Tibial nerve (tissue), 4 donors: ENCODE measurements at regions not wholly inside any gene's neighbourhood (a gene's known extent, or its start where the extent isn't known, plus 50 kb on each side); places are given as distances from the start of the nearest gene placed in this dataset.

Source experiments
- DNase-seq, 2 donors: peaks; one replicate each; pipeline ENCODE4 v3.0.0-alpha.2; 2019; ENCODE audit warnings: low spot score in 2 of 2
- H3K27ac ChIP-seq, 4 donors: fragments of 200-600 bp; sonication (generic) in 3 of 4; one replicate each; pipeline ENCODE4 v1.5.1; 2017 to 2019; ENCODE audit warnings: mild to moderate bottlenecking in 1 of 4
- H3K27me3 ChIP-seq, 2 donors: fragments of 200-600 bp; sonication (generic) in 1 of 2; one replicate each; pipeline versions ENCODE4 v1.5.1 to v1.6.0; 2017 to 2019
- H3K36me3 ChIP-seq, 3 donors: fragments of 200-600 bp; sonication (generic); one replicate each; pipeline ENCODE4 v1.5.1; 2018 to 2019
- H3K4me1 ChIP-seq, 4 donors: fragments of 200-600 bp; sonication (generic) in 3 of 4; one replicate each; pipeline ENCODE4 v1.5.1; 2017 to 2019
- H3K4me3 ChIP-seq, 4 donors: fragments of 200-600 bp; sonication (generic) in 3 of 4; one replicate each; pipeline ENCODE4 v1.5.1; 2017 to 2019; ENCODE audit warnings: mild to moderate bottlenecking in 1 of 4, moderate library complexity in 1 of 4
- H3K9me3 ChIP-seq, 4 donors: fragments of 200-600 bp; sonication (generic) in 3 of 4; one replicate each; pipeline ENCODE4 v1.5.1; 2017 to 2019
- EP300 ChIP-seq, 2 donors: sonication (generic); formaldehyde crosslinking; IDR thresholded peaks; one replicate each; pipeline ENCODE4 v1.6.1; 2017; ENCODE audit warnings: antibody characterized with exemption in 2 of 2, mild to moderate bottlenecking in 1 of 2
- POLR2A ChIP-seq, 2 donors: fragments of 450-650 bp; IDR thresholded peaks; one replicate each; pipeline ENCODE4 v1.6.1; 2017; ENCODE audit warnings: antibody characterized with exemption in 2 of 2, mild to moderate bottlenecking in 2 of 2, moderate library complexity in 2 of 2
- WGBS, 2 donors: methylation state at CpG; one replicate each; pipeline ENCODE4 v1.1.5; 2018; 5-methylcytosine and 5-hydroxymethylcytosine counted together
- TF ChIP-seq, protein P1 (sequence below), 5 experiments: fragments of 200-600 bp in 3 of 5; fragments of 450-650 bp in 2 of 5; sonication (generic) in 3 of 5; IDR thresholded peaks; one replicate each; pipeline ENCODE4 v1.5.1; 2016 to 2019; ENCODE audit warnings: antibody characterized with exemption in 5 of 5, mild to moderate bottlenecking in 3 of 5, moderate library complexity in 2 of 5

DNA sequence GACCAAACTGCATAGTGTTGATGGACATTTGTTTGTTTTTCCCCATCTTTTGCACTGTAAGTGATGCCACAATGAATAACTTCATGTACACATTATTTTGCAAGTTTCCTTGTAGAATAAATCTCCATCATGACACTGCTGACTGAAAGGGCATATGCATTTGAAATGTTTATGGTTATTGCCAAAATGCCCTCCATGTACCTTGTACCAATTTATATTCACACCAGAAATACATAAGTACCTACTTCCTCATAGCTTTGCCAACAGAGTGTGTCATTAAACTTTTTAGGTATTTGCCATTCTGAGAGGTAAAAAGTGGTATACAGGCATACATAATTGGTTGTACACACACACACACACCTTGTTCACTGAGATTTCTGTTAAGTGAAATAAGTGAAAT is 361.0 kb upstream of the PCSK5 start:
- H3K9me3 ChIP-seq: no peaks in the 10 kb centered on the region
- no peaks in the 10 kb centered on the region for H3K27me3 ChIP-seq
- no peak overlapping the region for H3K27ac ChIP-seq
- no peaks in the 10 kb centered on the region for H3K36me3 ChIP-seq
- no peak for DNase-seq
- no peak overlapping the region for H3K4me3 ChIP-seq
- peaks cover 0 to 20% (median 2%) of the 10 kb centered on the region in 4 donors for H3K4me1 ChIP-seq
- no peak for TF ChIP-seq EP300 (IDR thresholded peaks at IDR 0.05)
- TF ChIP-seq, protein P1, sequence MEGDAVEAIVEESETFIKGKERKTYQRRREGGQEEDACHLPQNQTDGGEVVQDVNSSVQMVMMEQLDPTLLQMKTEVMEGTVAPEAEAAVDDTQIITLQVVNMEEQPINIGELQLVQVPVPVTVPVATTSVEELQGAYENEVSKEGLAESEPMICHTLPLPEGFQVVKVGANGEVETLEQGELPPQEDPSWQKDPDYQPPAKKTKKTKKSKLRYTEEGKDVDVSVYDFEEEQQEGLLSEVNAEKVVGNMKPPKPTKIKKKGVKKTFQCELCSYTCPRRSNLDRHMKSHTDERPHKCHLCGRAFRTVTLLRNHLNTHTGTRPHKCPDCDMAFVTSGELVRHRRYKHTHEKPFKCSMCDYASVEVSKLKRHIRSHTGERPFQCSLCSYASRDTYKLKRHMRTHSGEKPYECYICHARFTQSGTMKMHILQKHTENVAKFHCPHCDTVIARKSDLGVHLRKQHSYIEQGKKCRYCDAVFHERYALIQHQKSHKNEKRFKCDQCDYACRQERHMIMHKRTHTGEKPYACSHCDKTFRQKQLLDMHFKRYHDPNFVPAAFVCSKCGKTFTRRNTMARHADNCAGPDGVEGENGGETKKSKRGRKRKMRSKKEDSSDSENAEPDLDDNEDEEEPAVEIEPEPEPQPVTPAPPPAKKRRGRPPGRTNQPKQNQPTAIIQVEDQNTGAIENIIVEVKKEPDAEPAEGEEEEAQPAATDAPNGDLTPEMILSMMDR (IDR thresholded peaks at IDR 0.05): no peak
- TF ChIP-seq POLR2A (IDR thresholded peaks at IDR 0.05): no peak

DNA sequence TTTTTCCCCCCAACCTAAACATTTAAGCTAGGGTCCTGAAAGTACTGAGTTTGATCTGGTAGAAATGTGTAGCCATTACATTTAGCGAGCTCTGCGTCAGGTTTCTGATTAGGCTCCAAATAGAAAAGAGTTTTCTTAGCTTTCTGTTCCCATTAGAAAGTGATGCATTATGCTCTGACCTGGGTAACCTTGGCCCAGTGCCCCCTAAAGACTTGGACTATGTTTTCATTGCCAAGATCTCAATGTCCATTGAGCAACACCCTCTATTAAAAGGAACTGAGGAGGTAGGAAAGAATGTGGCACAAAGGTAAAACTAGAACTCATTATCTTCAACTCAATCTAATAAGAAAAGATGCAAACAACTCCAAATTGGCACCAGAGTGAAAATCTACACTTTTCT is 358.9 kb upstream of the PCSK5 start:
- H3K9me3 ChIP-seq: peaks cover 0 to 1% (median 0%) of the 10 kb centered on the region in 4 donors
- H3K4me3 ChIP-seq: no peak overlapping the region
- 51 to 63% methylated on average over 2 of the region's 2 CpGs for WGBS, 2 donors
- H3K4me1 ChIP-seq: peaks cover 0 to 20% (median 2%) of the 10 kb centered on the region in 4 donors
- TF ChIP-seq EP300 (IDR thresholded peaks at IDR 0.05): peak in 1 of 2 donors; percentile 66
- TF ChIP-seq, protein P1 (IDR thresholded peaks at IDR 0.05): no peak
- TF ChIP-seq POLR2A (IDR thresholded peaks at IDR 0.05): no peak
- no peak overlapping the region for H3K27ac ChIP-seq
- peak in 1 of 2 donors; percentile 54 for DNase-seq
- no peaks in the 10 kb centered on the region for H3K36me3 ChIP-seq
- H3K27me3 ChIP-seq: no peaks in the 10 kb centered on the region

DNA sequence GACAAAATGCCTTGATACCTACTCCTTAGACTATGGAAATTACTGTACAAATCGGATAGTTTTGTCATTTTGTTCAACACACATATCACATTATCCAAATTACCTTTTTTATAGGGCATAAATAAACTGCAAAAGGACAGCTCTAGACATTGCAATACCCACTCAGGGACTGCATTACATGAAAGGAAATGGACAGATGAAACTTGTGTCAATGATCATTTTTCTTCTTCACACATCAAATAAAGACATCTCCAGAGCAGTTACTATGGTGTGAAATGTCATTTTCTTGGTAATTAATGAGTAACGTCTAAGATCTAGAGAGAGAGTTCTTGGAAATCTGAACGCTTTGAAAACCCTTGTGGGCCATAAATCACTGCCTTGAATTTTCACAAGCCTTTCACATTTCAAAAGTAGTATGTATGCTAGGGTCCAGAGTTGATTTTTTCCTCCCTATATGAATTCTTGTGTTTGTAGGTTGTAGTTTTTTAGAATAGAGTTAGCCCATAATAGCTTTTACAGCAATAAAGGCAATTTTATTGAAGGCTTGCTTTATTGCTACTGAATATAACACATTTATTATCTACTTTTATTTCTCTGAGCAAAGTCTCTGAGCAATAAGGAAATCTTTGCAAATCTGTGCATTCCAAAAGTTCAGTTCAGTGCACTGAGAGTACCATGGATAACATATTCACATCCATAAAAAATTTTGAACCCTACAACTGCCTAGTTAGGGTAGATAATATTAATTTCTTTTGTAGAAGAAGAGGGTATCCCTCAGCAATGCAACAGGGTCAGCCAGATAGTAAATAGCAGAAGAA is 358.0 kb upstream of the PCSK5 start:
- H3K27me3 ChIP-seq: no peaks in the 10 kb centered on the region
- TF ChIP-seq POLR2A (IDR thresholded peaks at IDR 0.05) (no peak), EP300 (IDR thresholded peaks at IDR 0.05) (no peak)
- TF ChIP-seq, protein P1 (IDR thresholded peaks at IDR 0.05): no peak
- peaks cover 0 to 20% (median 2%) of the 10 kb centered on the region in 4 donors for H3K4me1 ChIP-seq
- H3K9me3 ChIP-seq: peaks cover 0 to 8% (median 0%) of the 10 kb centered on the region in 4 donors
- no peak overlapping the region for H3K27ac ChIP-seq
- WGBS, 2 donors: 38 to 45% methylated on average over 3 of the region's 3 CpGs
- H3K36me3 ChIP-seq: no peaks in the 10 kb centered on the region
- no peak overlapping the region for H3K4me3 ChIP-seq
- no peak for DNase-seq

DNA sequence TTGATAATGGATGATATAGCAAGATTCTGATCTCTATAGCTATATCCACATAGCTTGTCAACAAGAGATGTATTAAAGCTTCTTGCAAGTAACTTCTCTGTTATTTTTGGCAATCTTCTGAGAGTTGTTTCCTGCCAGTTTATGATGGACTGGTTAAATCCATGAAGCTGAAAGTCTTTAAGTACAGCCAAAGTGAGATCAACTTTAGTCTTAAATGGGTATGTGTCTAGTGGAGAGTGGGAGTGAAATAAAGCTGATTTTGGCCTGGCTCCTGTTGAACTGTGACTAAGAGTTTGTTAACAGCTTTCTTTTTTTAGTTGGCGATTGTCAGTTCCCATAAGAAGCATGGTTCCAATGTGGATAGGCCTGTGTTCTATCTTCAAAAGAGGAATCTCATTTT is 350.9 kb upstream of the PCSK5 start:
- peaks cover 0 to 8% (median 0%) of the 10 kb centered on the region in 4 donors for H3K9me3 ChIP-seq
- no peaks in the 10 kb centered on the region for H3K36me3 ChIP-seq
- H3K27me3 ChIP-seq: no peaks in the 10 kb centered on the region
- WGBS, 2 donors: 22 to 42% methylated on average over 1 of the region's 1 CpG
- DNase-seq: no peak
- H3K4me3 ChIP-seq: no peak overlapping the region
- TF ChIP-seq, protein P1 (IDR thresholded peaks at IDR 0.05): no peak
- TF ChIP-seq POLR2A (IDR thresholded peaks at IDR 0.05) (no peak), EP300 (IDR thresholded peaks at IDR 0.05) (no peak)
- H3K4me1 ChIP-seq: no peaks in the 10 kb centered on the region
- H3K27ac ChIP-seq: no peak overlapping the region

DNA sequence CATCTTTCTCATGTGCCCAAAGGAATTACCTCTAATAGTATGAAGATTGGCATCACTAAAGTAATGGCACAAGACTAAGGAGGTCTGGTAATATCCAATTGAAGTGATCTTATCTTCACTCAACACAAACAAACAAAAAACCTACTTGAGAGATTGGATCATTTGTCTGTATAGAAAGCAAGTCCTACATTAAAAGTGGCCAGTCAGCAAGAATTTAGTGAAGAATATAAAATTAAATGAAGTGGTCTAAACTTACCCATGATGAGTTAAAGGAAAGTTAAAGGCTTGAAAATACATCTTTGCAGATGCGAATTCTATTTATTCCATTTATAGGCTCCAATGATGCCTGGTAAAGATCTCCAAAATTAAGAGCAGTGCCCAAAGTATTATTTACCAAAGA is 350.3 kb upstream of the PCSK5 start:
- WGBS, 2 donors: 92 to 97% methylated on average over 1 of the region's 1 CpG
- Histone ChIP-seq H3K9me3 (peaks cover 0 to 8% (median 0%) of the 10 kb centered on the region in 4 donors), H3K27me3 (no peaks in the 10 kb centered on the region), H3K4me3 (no peak overlapping the region), H3K27ac (no peak overlapping the region), H3K36me3 (no peaks in the 10 kb centered on the region), H3K4me1 (no peaks in the 10 kb centered on the region)
- no peak for TF ChIP-seq EP300 (IDR thresholded peaks at IDR 0.05)
- TF ChIP-seq, protein P1 (IDR thresholded peaks at IDR 0.05): no peak
- DNase-seq: no peak
